Right atrium auricular region (tissue), 2 donors: ENCODE measurements at regions not wholly inside any gene's neighbourhood (a gene's known extent, or its start where the extent isn't known, plus 50 kb on each side); places are given as distances from the start of the nearest gene placed in this dataset.

Experiments used
- DNase-seq: peaks from one replicate; pipeline ENCODE4 v3.0.0-alpha.2; 2019; ENCODE audit warnings: low spot score
- H3K27ac ChIP-seq, 2 donors: fragments of 200-600 bp; sonication (generic); 1 replicate in 1 of 2; 2 replicates in 1 of 2; pipeline ENCODE4 v1.5.1; 2016 to 2019
- H3K27me3 ChIP-seq, 2 donors: fragments of 200-600 bp; sonication (generic); one replicate each; pipeline versions ENCODE4 v1.5.1 to v1.6.0; 2017 to 2019
- H3K36me3 ChIP-seq: fragments of 200-600 bp; sonication (generic); one replicate; pipeline ENCODE4 v1.5.1; 2016
- H3K4me1 ChIP-seq, 2 donors: fragments of 200-600 bp; sonication (generic); one replicate each; pipeline versions ENCODE4 v1.5.1 to v1.6.0; 2017 to 2019
- H3K4me3 ChIP-seq, 2 donors: fragments of 200-600 bp; sonication (generic); 1 replicate in 1 of 2; 2 replicates in 1 of 2; pipeline ENCODE4 v1.5.1; 2017 to 2019; ENCODE audit warnings: mild to moderate bottlenecking in 1 of 2, moderate library complexity in 1 of 2
- H3K9me3 ChIP-seq, 2 donors: fragments of 200-600 bp; sonication (generic); one replicate each; pipeline ENCODE4 v1.5.1; 2019
- TF ChIP-seq, protein P1 (sequence below), 2 donors: fragments of 200-600 bp; sonication (generic); IDR thresholded peaks; one replicate each; pipeline ENCODE4 v1.5.1; 2019; ENCODE audit warnings: antibody characterized with exemption in 2 of 2

DNA sequence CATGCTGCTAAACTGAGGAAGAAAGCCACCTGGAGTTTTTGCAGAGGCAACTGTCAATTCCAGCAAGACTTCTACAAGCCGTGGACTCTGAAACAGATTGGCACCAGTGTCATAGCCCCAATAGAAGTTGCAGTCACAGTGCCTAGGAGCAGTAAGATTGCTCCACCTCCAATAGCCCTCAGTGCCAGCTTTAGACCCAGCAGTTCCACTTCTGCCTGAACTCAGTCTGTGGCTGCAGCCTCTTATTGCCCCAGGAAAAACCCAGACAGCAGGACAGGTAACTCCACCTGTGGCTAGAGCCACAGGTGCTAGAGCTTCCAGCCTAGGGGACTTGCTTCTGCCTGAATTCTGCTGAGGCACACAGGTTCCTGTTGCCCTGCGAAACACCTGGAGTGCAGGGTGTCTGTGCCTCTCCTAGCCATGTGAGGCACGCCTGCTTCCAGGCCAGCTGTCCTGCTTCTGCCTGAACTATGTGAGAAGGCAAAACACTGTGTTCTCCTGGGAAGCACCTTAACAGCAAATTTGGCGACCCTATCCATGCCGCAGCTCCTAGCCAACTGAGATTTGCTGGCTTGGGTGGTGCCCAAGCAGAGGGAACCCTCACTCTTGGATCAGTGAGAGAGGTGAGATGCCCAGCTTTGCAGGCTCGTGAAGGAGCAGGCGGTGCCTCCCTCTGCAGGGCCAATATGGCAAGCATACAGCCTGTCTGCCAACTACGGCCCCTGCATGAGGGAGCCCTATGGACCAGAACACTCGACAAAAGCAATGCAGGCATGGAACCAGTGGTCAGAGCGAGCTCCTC lies 607.6 kb downstream of the PCDH17 start:
- H3K36me3 ChIP-seq: no peaks in the 10 kb centered on the region
- TF ChIP-seq, protein P1, sequence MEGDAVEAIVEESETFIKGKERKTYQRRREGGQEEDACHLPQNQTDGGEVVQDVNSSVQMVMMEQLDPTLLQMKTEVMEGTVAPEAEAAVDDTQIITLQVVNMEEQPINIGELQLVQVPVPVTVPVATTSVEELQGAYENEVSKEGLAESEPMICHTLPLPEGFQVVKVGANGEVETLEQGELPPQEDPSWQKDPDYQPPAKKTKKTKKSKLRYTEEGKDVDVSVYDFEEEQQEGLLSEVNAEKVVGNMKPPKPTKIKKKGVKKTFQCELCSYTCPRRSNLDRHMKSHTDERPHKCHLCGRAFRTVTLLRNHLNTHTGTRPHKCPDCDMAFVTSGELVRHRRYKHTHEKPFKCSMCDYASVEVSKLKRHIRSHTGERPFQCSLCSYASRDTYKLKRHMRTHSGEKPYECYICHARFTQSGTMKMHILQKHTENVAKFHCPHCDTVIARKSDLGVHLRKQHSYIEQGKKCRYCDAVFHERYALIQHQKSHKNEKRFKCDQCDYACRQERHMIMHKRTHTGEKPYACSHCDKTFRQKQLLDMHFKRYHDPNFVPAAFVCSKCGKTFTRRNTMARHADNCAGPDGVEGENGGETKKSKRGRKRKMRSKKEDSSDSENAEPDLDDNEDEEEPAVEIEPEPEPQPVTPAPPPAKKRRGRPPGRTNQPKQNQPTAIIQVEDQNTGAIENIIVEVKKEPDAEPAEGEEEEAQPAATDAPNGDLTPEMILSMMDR (IDR thresholded peaks at IDR 0.05): no peak
- H3K27ac ChIP-seq: no peak overlapping the region
- H3K4me1 ChIP-seq: no peaks in the 10 kb centered on the region
- no peaks in the 10 kb centered on the region for H3K27me3 ChIP-seq
- no peak overlapping the region for H3K4me3 ChIP-seq
- H3K9me3 ChIP-seq: no peaks in the 10 kb centered on the region
- no peak for DNase-seq

DNA sequence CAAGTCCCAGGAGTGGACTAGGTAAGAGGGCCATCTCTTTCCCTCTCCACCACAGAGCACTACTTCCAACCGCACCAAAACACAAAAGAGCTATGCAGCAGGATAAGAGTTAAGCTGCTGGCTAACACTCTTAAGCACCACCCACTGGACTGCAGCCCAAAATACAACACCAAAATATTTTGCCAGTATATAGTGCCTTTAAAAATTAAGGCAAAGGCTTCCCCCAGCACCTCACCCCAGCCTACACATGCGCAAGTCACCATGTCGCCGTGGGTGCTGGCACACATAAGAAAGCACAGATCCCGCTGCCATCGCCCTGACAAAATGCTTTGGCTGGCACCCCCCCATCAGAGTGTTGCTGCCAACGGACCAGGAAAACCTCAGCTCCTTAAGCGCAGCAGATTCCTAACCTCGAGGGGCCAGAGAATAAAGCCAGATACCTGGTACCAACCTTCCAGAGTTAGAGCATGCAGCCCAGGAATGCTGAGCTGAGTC lies 608.3 kb downstream of the PCDH17 start:
- DNase-seq: no peak
- H3K27ac ChIP-seq: peak overlapping the region in 1 of 2 donors; percentile 37

DNA sequence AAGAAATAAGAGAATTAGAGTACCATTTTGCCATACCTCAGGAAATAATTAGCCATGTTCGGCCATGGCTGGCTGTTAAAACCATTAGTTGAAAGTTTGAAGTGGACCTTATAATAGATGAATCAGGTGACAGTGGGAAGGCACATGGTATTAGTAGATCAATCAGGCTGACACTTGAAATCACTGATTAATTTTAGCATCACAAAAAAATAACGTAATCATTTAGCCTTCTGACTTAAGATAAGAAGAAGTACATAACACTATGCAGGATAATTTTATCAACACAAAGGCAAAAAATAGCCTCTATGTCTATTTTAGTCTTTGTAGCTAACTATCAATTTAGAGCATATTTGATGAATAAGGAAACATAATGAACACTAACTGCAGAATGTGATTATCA lies 615.5 kb downstream of the PCDH17 start:
- peak overlapping the region in 1 of 2 donors; percentile 54 for H3K27ac ChIP-seq
- DNase-seq: no peak
- H3K9me3 ChIP-seq: no peaks in the 10 kb centered on the region
- H3K4me1 ChIP-seq: no peaks in the 10 kb centered on the region
- H3K4me3 ChIP-seq: no peak overlapping the region
- TF ChIP-seq, protein P1 (IDR thresholded peaks at IDR 0.05): no peak
- H3K27me3 ChIP-seq: no peaks in the 10 kb centered on the region
- H3K36me3 ChIP-seq: no peaks in the 10 kb centered on the region

More for the DNA sequence above, 608.3 kb downstream of the PCDH17 start:
- TF ChIP-seq, protein P1 (IDR thresholded peaks at IDR 0.05): no peak
- Histone ChIP-seq H3K4me1 (no peaks in the 10 kb centered on the region), H3K4me3 (peak overlapping the region in 1 of 2 donors; percentile 7), H3K27me3 (no peaks in the 10 kb centered on the region), H3K36me3 (no peaks in the 10 kb centered on the region), H3K9me3 (no peaks in the 10 kb centered on the region)

DNA sequence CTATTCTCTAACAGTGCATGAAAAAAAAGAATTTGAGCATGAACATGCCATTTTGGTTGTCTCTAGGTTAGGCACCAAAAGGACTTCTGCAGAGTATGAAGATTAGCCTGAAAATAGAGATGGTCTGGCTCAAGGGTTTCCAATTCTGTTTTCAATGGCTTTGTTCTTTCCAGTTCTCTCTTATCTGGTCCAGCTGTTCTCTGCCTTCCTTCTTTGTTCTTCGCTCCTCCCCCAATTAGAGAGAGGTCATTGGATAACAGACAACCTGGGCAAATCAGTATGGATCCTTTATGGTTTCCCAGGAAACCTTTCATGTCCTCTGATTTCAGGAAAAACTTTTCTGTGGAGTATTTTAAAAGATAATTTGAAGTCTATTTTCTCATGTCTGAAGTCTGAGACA lies 623.4 kb downstream of the PCDH17 start:
- no peak overlapping the region for H3K4me3 ChIP-seq
- H3K27me3 ChIP-seq: no peaks in the 10 kb centered on the region
- TF ChIP-seq, protein P1 (IDR thresholded peaks at IDR 0.05): no peak
- no peak for DNase-seq
- peaks cover 0 to 5% of the 10 kb centered on the region in 2 donors for H3K9me3 ChIP-seq
- no peaks in the 10 kb centered on the region for H3K4me1 ChIP-seq
- H3K27ac ChIP-seq: no peak overlapping the region
- H3K36me3 ChIP-seq: no peaks in the 10 kb centered on the region

DNA sequence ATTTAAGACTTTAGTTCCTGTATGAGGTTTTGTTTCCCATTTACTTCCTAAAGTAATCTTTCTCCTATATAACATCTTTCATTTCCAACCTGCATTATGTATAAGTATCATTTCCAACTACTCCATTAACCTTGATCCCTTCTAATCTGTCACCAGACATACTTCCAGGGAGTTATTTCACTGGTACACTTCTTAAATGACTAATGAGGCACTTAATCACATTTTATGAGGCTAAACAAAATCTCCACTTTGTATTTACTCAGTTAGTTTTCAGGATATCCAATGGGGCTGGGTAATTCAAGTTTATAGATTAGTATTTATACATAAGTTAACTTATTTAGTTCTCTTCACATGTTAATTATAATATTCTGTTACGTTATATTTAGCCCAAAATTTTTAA lies 634.7 kb downstream of the PCDH17 start:
- no peak overlapping the region for H3K27ac ChIP-seq
- DNase-seq: no peak
- no peaks in the 10 kb centered on the region for H3K4me1 ChIP-seq
- H3K27me3 ChIP-seq: no peaks in the 10 kb centered on the region
- no peak overlapping the region for H3K4me3 ChIP-seq
- no peaks in the 10 kb centered on the region for H3K9me3 ChIP-seq
- TF ChIP-seq, protein P1 (IDR thresholded peaks at IDR 0.05): no peak
- no peaks in the 10 kb centered on the region for H3K36me3 ChIP-seq
